Frontal cortex (tissue), 3 donors: ENCODE measurements at regions not wholly inside any gene's neighbourhood (a gene's known extent, or its start where the extent isn't known, plus 50 kb on each side); places are given as distances from the start of the nearest gene placed in this dataset.
"Not testable (repeated sequence)": the region's sequence is repeated elsewhere in the genome, so short reads cannot be mapped to it uniquely, and the experiment has no call there.

Experiments used
- DNase-seq, 2 donors: peaks; one replicate each; pipeline ENCODE4 v3.0.0; 2012; ENCODE audit warnings: low spot score in 2 of 2
- FAIRE-seq: peaks from 2 replicates; lab custom pipeline; 2012; peaks lifted over from hg19 to GRCh38; lab: Jason Lieb, UNC
- donor health status: control.
- donor health status: control.
- donor health status: control.

- DNase-seq: no peak
- no peak for FAIRE-seq
These were observed 229.5 kb downstream of the MSX2 start for GRCh38 chr5:174953871-174954270.

GRCh38 chr5:174951151-174951780 lies 226.9 kb downstream of the MSX2 start:
- FAIRE-seq: no peak

GRCh38 chr5:174947548-174947947 lies 223.2 kb downstream of the MSX2 start:
- DNase-seq: no peak
- no peak for FAIRE-seq

More at GRCh38 chr5:174951151-174951780, 226.9 kb downstream of the MSX2 start:
- DNase-seq: peak; percentile 34 to 74

GRCh38 chr5:174945853-174946252 lies 221.5 kb downstream of the MSX2 start:
- no peak for FAIRE-seq
- DNase-seq: no peak

GRCh38 chr5:174943785-174944184 lies 219.4 kb downstream of the MSX2 start:
- FAIRE-seq: no peak
- DNase-seq: no peak

- DNase-seq, FAIRE-seq: not testable (repeated sequence)
These were observed 218.6 kb downstream of the MSX2 start for GRCh38 chr5:174943002-174943401.

GRCh38 chr5:174937201-174938123 lies 213.1 kb downstream of the MSX2 start:
- no peak for DNase-seq

GRCh38 chr5:174935854-174936474 lies 211.6 kb downstream of the MSX2 start:
- peak; percentile 24 to 54 for DNase-seq
- FAIRE-seq: no peak

More at GRCh38 chr5:174937201-174938123, 213.1 kb downstream of the MSX2 start:
- no peak for FAIRE-seq

- DNase-seq, FAIRE-seq: not testable (repeated sequence)
These were observed 206.7 kb downstream of the MSX2 start for GRCh38 chr5:174931033-174931432.

GRCh38 chr5:174925586-174925985 lies 201.2 kb downstream of the MSX2 start:
- FAIRE-seq (no peak), DNase-seq (no peak)

- FAIRE-seq (no peak), DNase-seq (no peak)
These were observed 198.6 kb downstream of the MSX2 start for GRCh38 chr5:174922955-174923354.

- no peak for FAIRE-seq
- no peak for DNase-seq
These were observed 196.6 kb downstream of the MSX2 start for GRCh38 chr5:174920906-174921550.

- no peak for FAIRE-seq
These were observed 195.0 kb downstream of the MSX2 start for GRCh38 chr5:174919351-174919750.

GRCh38 chr5:174918655-174919054 lies 194.3 kb downstream of the MSX2 start:
- FAIRE-seq (no peak), DNase-seq (no peak)

More at GRCh38 chr5:174919351-174919750, 195.0 kb downstream of the MSX2 start:
- DNase-seq: no peak

- DNase-seq (no peak), FAIRE-seq (no peak)
These were observed 193.7 kb downstream of the MSX2 start for GRCh38 chr5:174917976-174918554.

- FAIRE-seq, DNase-seq: not testable (repeated sequence)
These were observed 193.1 kb downstream of the MSX2 start for GRCh38 chr5:174917435-174917834.

GRCh38 chr5:174916924-174917323 lies 192.5 kb downstream of the MSX2 start:
- not testable (repeated sequence) for FAIRE-seq, DNase-seq

GRCh38 chr5:174916227-174916626 lies 191.8 kb downstream of the MSX2 start:
- no peak for FAIRE-seq
- DNase-seq: no peak

GRCh38 chr5:174911118-174911517 lies 186.7 kb downstream of the MSX2 start:
- FAIRE-seq (no peak), DNase-seq (no peak)
